ENCODE measurements at regions not wholly inside any gene's neighbourhood (a gene's known extent, or its start where the extent isn't known, plus 50 kb on each side); places are given as distances from the start of the nearest gene placed in this dataset.
"Not testable (repeated sequence)": the region's sequence is repeated elsewhere in the genome, so short reads cannot be mapped to it uniquely, and the experiment has no call there.

DNA sequence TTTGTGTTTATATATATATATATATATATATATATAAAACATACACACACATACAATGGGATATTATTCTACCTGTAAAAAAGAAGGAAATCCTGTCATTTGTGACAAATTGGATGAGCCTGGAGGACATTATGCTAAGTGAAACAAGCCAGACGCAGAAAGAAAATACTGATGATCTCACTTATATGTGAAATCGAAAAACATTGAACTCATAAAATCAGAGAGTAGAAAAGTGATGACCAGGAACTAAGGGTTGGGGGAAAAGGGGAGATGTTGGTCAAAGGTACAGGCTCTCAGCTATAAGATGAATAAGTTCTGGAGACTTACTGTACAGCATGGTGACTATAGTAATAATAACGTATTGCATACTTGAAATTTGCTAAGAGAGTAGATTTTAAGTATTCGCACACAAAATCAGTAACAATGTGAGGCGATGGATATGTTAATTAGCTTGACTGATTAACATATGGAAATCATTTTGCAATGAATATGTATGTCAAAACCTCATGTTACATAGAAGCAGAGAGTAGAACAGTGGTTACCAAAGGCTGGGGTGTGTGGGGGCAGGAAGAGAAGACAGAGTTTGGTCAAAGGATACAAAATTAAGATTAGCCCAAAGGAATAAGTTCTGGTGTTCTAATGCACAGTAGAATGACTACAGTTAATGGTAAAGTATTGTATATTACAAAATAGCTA is 92.3 kb upstream of the PHACTR1 start:
- DNase-seq: no peak

DNA sequence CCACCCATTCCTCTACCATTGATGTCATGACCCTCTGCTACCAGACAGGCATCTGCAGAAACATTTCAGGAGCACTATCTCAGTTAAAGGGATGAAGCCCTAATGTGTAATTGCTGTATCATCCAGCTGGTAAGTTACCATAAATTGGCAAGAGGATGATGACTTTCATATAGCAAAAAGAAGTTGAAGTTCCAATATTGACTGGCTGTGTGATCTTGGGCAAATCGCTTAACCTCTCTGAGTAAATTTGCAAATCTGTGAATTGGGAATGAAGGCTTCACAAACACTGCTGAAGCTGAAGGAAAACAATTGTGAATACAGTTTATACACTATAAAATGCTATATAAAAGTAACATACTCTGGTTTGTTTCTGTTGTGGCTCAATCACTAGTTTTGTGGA is 89.5 kb upstream of the PHACTR1 start:
- Histone ChIP-seq H3K27me3 (ENCODE audit: low read depth) (no peaks in the 10 kb centered on the region), H3K27ac (replicated peaks) (no peak overlapping the region), H3K36me3 (no peaks in the 10 kb centered on the region), H3K4me3 (no peak overlapping the region), H3K9me3 (replicated peaks) (no peaks in the 10 kb centered on the region), H3K4me1 (no peaks in the 10 kb centered on the region)
- no peak for DNase-seq
- intact Hi-C loops (cut with micrococcal nuclease): no loop called here
- TF ChIP-seq, protein P1, sequence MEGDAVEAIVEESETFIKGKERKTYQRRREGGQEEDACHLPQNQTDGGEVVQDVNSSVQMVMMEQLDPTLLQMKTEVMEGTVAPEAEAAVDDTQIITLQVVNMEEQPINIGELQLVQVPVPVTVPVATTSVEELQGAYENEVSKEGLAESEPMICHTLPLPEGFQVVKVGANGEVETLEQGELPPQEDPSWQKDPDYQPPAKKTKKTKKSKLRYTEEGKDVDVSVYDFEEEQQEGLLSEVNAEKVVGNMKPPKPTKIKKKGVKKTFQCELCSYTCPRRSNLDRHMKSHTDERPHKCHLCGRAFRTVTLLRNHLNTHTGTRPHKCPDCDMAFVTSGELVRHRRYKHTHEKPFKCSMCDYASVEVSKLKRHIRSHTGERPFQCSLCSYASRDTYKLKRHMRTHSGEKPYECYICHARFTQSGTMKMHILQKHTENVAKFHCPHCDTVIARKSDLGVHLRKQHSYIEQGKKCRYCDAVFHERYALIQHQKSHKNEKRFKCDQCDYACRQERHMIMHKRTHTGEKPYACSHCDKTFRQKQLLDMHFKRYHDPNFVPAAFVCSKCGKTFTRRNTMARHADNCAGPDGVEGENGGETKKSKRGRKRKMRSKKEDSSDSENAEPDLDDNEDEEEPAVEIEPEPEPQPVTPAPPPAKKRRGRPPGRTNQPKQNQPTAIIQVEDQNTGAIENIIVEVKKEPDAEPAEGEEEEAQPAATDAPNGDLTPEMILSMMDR (IDR thresholded peaks at IDR 0.05; ENCODE audit: borderline replicate concordance): no peak

More for the DNA sequence above, 92.3 kb upstream of the PHACTR1 start:
- no peak overlapping the region for H3K4me3 ChIP-seq
- intact Hi-C loops (cut with micrococcal nuclease): no loop called here
- TF ChIP-seq, protein P1 (IDR thresholded peaks at IDR 0.05; ENCODE audit: borderline replicate concordance): no peak
- H3K36me3 ChIP-seq: no peaks in the 10 kb centered on the region
- no peaks in the 10 kb centered on the region for H3K27me3 ChIP-seq (ENCODE audit: low read depth)
- H3K9me3 ChIP-seq (replicated peaks): no peaks in the 10 kb centered on the region
- H3K27ac ChIP-seq (replicated peaks): no peak overlapping the region
- no peaks in the 10 kb centered on the region for H3K4me1 ChIP-seq

DNA sequence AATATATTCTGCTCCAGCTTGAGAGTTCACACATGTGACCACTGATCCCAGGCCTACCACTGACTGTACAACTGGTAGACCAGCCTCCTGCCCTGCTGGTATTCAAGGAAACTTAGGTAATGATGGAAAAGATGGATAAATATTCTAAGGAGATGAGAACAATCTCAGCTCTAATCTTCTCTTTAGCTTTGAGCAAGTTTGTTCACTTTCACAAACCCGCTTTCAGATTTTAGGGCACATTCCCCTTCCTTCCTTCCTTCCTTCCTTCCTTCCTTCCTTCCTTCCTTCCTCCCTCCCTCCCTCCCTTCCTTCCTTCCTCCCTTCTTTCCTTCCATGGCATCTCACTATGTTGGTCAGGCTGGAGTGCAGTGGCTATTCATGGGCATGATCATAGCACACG is 88.2 kb upstream of the PHACTR1 start:
- Histone ChIP-seq H3K27ac (replicated peaks) (no peak overlapping the region), H3K4me3 (no peak overlapping the region), H3K36me3 (no peaks in the 10 kb centered on the region), H3K4me1 (no peaks in the 10 kb centered on the region), H3K27me3 (ENCODE audit: low read depth) (no peaks in the 10 kb centered on the region), H3K9me3 (replicated peaks) (no peaks in the 10 kb centered on the region)
- TF ChIP-seq, protein P1 (IDR thresholded peaks at IDR 0.05; ENCODE audit: borderline replicate concordance): no peak
- no peak for DNase-seq
- intact Hi-C loops (cut with micrococcal nuclease): no loop called here

DNA sequence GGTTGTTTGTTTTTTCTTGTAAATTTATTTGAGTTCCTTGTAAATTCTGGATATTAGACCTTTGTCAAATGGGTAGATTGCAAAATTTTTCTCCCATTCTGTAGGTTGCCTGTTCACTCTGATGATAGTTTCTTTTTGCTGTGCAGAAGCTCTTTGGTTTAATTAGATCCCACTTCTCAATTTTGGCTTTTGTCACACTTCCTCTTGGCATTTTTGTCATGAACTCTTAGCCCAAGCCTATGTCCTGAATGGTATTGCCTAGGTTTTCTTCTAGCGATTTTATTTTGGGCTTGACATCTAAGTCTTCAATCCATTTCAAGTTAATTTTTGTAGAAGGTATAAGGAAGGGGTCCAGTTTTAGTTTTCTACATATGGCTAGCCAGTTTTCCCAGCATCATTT is 82.8 kb upstream of the PHACTR1 start:
- intact Hi-C loops (cut with micrococcal nuclease): loop anchor here (10.0 kb wide), 1 partner anchor 261 kb away; no protein-coding TSS in a partner anchor

DNA sequence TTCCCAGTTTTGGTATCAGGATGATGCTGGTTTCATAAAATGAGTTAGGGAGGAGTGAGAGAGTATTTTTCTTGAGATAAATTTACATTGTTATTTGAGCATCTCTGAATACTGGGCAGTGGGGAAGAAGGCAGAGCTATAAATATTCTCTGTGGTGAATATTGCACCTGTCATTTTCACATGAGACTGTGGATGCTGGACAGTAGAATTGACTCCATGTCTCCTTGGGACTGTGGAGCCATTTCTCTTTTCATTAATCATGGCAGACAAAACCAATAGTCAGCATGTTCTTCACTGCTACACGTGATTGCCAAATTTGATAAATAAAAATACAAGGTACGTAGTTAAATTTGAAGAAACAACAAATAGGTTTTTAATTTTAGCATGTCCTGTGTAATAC is 81.2 kb upstream of the PHACTR1 start:
- Histone ChIP-seq H3K27me3 (ENCODE audit: low read depth) (no peaks in the 10 kb centered on the region), H3K36me3 (no peaks in the 10 kb centered on the region), H3K4me3 (no peak overlapping the region), H3K9me3 (replicated peaks) (peaks cover 17% of the 10 kb centered on the region), H3K4me1 (peaks cover 12% of the 10 kb centered on the region), H3K27ac (replicated peaks) (peak overlapping the region; percentile 50)
- TF ChIP-seq, protein P1 (IDR thresholded peaks at IDR 0.05; ENCODE audit: borderline replicate concordance): no peak
- DNase-seq: no peak
- intact Hi-C loops (cut with micrococcal nuclease): loop anchor here (10.0 kb wide), 1 partner anchor 259 kb away; no protein-coding TSS in a partner anchor

More for the DNA sequence above, 82.8 kb upstream of the PHACTR1 start:
- not testable (repeated sequence) for H3K27me3 ChIP-seq (ENCODE audit: low read depth); H3K36me3 ChIP-seq; DNase-seq; H3K27ac ChIP-seq (replicated peaks); H3K4me3 ChIP-seq
- peaks cover 10% of the 10 kb centered on the region for H3K9me3 ChIP-seq (replicated peaks)
- H3K4me1 ChIP-seq: peaks cover 12% of the 10 kb centered on the region

DNA sequence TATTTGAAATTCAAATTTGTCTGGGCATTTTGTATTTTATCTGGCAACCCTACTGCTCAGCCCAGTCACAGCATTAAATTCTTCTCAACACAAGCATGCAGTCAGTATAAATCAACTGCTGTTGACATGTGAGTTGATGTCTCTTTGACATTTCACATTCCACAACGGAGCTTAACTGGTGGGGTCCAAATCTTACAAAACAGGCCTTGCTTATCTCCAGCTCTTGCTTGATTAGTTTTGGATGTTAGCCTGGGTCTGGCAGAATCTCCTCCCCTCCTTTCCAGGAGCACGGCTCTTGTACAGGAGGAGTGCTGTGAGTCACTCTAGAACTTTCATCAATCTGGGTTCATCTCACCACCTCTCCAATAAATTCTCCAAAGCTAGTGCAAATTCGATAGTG is 80.8 kb upstream of the PHACTR1 start:
- peaks cover 22% of the 10 kb centered on the region for H3K9me3 ChIP-seq (replicated peaks)
- intact Hi-C loops (cut with micrococcal nuclease): loop anchor here (10.0 kb wide), 1 partner anchor 259 kb away; no protein-coding TSS in a partner anchor
- TF ChIP-seq, protein P1 (IDR thresholded peaks at IDR 0.05; ENCODE audit: borderline replicate concordance): no peak
- H3K4me3 ChIP-seq: no peak overlapping the region
- no peaks in the 10 kb centered on the region for H3K36me3 ChIP-seq
- DNase-seq: no peak
- no peaks in the 10 kb centered on the region for H3K27me3 ChIP-seq (ENCODE audit: low read depth)
- peaks cover 12% of the 10 kb centered on the region for H3K4me1 ChIP-seq
- H3K27ac ChIP-seq (replicated peaks): peak overlapping the region; percentile 50

Data from left ventricle myocardium inferior (tissue), 1 donor.